Activated T-cell treated with anti-CD3 and anti-CD28 coated beads for 1 hour (primary cell): ENCODE measurements at regions not wholly inside any gene's neighbourhood (a gene's known extent, or its start where the extent isn't known, plus 50 kb on each side); places are given as distances from the start of the nearest gene placed in this dataset.
"Not testable (repeated sequence)": the region's sequence is repeated elsewhere in the genome, so short reads cannot be mapped to it uniquely, and the experiment has no call there.

Source experiments
- DNase-seq: peaks from one replicate; pipeline ENCODE4 v3.0.0-alpha.2; 2020; ENCODE audit warnings: low read depth

- DNase-seq: no peak
Observed at GRCh38 chr2:239550357-239550756, 149.5 kb upstream of the HDAC4 start.

- no peak for DNase-seq
Observed at GRCh38 chr2:239549711-239550255, 149.0 kb upstream of the HDAC4 start.

GRCh38 chr2:239548965-239549595, 148.3 kb upstream of the HDAC4 start:
- DNase-seq: no peak

- DNase-seq: peak; percentile 23
Observed at GRCh38 chr2:239548451-239548871, 147.6 kb upstream of the HDAC4 start.

GRCh38 chr2:239547140-239547539, 146.3 kb upstream of the HDAC4 start:
- not testable (repeated sequence) for DNase-seq

GRCh38 chr2:239546541-239546940, 145.7 kb upstream of the HDAC4 start:
- DNase-seq: no peak

GRCh38 chr2:239545741-239546392, 145.0 kb upstream of the HDAC4 start:
- no peak for DNase-seq

GRCh38 chr2:239544918-239545465, 144.2 kb upstream of the HDAC4 start:
- no peak for DNase-seq

- no peak for DNase-seq
Observed at GRCh38 chr2:239544143-239544917, 143.5 kb upstream of the HDAC4 start.

GRCh38 chr2:239543702-239544101, 142.9 kb upstream of the HDAC4 start:
- no peak for DNase-seq

GRCh38 chr2:239540174-239540573, 139.4 kb upstream of the HDAC4 start:
- DNase-seq: no peak

GRCh38 chr2:239539776-239540100, 138.9 kb upstream of the HDAC4 start:
- no peak for DNase-seq

- no peak for DNase-seq
Observed at GRCh38 chr2:239539083-239539775, 138.4 kb upstream of the HDAC4 start.

- no peak for DNase-seq
Observed at GRCh38 chr2:239538357-239539052, 137.7 kb upstream of the HDAC4 start.

GRCh38 chr2:239537633-239538356, 137.0 kb upstream of the HDAC4 start:
- no peak for DNase-seq

GRCh38 chr2:239536186-239536585, 135.4 kb upstream of the HDAC4 start:
- no peak for DNase-seq

GRCh38 chr2:239535413-239536144, 134.8 kb upstream of the HDAC4 start:
- no peak for DNase-seq

- DNase-seq: no peak
Observed at GRCh38 chr2:239534581-239535412, 134.0 kb upstream of the HDAC4 start.
